NCI-H69 (cell line): ENCODE measurements at regions not wholly inside any gene's neighbourhood (a gene's known extent, or its start where the extent isn't known, plus 50 kb on each side); places are given as distances from the start of the nearest gene placed in this dataset.

Source experiments
- DNase-seq: peaks from one replicate; lab custom pipeline; 2025; lab: John Stamatoyannopoulos, UW

DNA sequence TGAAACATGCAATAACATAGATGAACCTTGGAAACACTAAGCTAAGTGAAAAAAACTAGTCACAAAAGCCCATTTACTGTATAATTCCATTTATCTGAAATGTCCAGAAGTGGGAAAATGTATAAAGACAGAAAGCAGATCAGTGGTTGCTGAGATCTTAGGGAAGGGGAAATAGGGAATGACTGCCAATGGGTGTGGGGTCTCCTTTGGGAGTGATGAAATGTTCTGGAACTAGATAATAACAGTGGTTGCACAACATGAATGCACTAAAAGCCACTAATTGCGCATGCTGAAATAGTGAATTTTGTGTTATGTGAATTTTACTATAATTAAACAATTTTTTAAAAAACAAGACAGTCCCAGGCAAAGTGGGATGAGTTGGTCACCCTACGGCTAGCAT is 472.8 kb downstream of the CCDC171 start:
- DNase-seq, result no peak

DNA sequence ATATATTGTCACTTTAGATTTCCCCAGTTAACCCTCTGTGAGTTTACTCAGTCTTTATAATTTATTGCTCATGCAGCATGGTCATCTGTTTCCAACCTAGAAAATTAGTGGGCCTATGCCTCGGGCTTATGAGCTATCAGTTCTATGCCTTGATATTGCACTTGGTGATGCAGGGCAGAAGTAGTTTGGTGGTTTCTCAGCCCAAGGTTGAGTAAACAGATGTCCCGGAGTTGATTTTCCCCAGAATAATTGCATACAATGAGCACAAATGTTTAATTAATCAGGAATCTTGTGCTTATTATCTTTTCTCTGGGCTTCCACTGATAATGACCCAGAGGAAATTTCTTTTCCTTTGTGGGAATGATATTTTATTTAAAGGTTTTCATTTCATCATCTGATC is 474.0 kb downstream of the CCDC171 start:
- no peak for DNase-seq

GRCh38 chr9:16028548-16028947 is 475.7 kb downstream of the CCDC171 start:
- DNase-seq, result no peak

GRCh38 chr9:16029046-16029615 is 476.3 kb downstream of the CCDC171 start:
- no peak for DNase-seq

GRCh38 chr9:16029796-16030363 is 477.0 kb downstream of the CCDC171 start:
- DNase-seq, result no peak

GRCh38 chr9:16030528-16031185 is 477.8 kb downstream of the CCDC171 start:
- peak; percentile 29 for DNase-seq

- DNase-seq, result no peak
Measured at GRCh38 chr9:16031486-16031885, 478.6 kb downstream of the CCDC171 start.

- DNase-seq, result no peak
Measured at GRCh38 chr9:16031971-16032370, 479.1 kb downstream of the CCDC171 start.

DNA sequence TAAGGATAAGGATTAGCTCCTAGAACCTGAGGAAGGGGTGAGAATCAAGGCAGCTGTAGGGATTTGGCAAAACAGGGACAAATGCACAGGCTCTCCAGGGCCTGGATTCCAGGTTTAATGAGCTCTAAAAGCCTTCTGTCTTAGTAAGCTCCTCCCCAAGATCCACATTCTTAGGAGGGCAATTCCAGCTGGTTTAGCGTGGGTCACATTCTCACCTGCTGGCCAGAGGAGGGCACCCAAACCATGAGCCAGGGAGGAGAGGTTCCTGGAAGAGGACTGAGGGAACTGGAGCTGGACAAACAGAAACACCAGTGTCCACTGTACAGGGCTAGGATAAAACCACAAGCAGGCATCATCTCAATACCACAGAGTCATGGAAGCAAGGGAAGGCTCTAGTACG is 480.0 kb downstream of the CCDC171 start:
- DNase-seq, result no peak

- no peak for DNase-seq
Measured at GRCh38 chr9:16033253-16033652, 480.4 kb downstream of the CCDC171 start.

DNA sequence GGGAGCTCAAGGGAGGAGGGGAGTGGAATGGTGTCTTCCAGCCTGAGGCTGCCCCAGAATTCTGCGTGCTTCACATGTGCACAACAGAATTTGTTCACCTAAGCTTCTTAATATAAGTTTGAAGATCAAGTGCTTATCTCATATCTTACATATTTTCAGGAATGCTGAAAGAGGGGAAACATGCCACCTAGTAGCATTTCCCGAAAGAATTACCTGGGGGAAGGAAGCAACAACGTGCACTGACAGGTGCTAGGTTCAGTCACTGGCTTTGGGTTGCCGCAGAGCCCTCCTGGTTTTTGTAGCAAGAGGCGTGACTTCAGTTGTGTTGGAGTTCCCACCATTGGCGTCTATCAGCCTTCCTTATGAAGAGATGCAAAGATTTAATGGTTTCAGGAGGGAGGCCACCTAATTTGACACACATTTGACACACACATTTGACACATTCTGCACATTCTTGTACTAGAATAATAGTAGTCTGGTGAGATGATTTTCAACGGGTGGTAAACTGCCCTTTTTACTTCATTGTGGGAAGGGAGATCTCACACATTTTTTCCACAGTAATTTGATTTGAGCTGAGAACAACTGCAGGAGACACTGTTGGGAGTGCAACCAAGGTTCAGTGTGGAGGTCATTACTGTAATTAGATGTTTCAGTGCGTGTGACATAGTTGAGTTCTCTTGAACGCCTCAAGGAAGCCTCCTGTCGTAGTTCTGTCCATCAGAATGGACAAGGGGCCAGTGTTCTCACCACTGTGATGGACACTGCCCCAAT is 481.3 kb downstream of the CCDC171 start:
- DNase-seq, result no peak

- DNase-seq, result peak; percentile 67
Measured at GRCh38 chr9:16039218-16039987, 486.6 kb downstream of the CCDC171 start.

- no peak for DNase-seq
Measured at GRCh38 chr9:16039988-16040761, 487.3 kb downstream of the CCDC171 start.

DNA sequence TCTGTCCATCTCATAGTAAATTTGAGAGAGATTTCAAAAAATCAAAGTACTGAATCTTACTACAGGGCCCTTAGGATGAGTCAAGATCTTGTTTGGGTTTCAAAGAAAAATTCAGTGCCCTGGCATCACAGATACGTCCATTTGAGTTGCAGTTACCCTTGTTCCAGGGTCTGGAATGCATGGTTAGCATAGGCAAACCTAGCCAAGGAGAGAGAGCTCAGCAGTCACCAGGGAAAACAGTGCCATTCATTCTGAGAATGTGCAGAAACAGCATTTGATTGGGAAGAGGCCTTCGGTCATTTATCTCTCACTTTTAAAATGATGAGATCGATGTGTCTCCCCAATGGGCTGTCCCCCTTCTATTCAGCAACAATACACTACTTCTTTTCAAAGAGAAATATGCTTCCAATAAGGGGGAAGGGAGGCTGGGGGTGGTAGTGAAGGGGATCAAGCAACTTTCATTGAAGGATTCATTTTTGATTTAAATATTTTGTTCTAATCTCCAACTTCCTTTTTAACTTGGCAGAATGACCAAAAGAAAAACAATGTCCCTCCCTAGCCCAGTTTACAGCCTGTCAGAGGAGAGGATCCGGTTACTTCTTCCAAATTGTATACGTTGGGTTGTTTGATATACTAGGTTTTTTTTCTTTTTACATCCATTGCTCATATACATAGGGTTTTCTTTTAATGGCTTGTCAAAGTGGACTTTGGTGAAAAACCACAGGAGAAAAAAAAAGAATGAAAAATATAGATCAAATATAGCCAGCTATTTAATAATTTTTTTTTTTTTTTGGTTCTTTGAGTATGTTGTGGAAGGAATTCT is 491.1 kb downstream of the CCDC171 start:
- no peak for DNase-seq

- DNase-seq, result no peak
Measured at GRCh38 chr9:16044579-16044881, 491.7 kb downstream of the CCDC171 start.

DNA sequence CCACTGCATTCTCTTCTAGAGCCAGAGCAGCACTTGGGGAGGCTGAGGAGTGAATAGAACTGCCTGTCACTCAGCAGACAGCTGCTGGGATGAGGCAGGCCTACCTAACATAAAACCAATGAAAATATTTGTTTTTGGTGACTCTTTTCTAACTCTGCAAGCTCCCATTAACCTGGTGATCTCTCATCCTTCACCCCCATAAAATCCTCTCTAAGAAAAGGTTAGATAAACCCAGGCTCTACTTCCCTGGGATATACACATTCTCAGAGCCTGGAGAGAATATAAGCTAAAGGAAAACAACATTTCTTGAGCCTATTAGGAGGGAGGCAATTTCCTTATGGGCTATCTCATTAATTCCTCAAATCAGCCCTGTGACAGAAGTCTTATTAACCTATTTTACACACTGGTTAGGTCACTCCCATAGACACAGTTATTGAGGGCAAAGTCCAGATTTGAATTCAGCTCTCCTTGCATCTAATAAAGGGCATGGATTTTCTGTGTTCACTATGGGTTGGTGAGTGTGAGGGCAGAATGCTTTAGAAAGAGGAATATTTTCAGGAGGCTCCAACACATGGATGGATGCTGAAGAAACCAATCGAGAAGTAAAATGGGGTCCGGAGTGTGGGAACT is 492.9 kb downstream of the CCDC171 start:
- DNase-seq, result no peak

DNA sequence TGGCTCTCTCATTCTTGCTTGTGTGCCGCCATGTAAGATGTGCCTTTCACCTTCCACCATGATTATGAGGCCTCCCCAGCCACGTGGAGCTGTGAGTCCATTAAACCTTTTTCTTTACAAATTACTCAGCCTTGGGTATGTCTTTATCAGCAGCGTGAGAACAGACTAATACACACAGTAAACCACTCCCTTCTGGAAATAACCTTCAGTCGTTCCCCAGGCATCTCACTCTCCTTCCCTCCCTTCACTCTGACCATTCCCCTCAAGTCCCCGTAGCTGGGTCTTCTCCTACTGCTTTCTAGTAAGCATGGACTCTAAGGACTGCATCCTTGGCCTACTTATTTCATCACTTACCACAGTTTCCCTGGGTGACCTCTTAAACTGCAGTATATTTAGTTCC is 493.9 kb downstream of the CCDC171 start:
- no peak for DNase-seq

GRCh38 chr9:16048129-16048528 is 495.3 kb downstream of the CCDC171 start:
- DNase-seq, result no peak

DNA sequence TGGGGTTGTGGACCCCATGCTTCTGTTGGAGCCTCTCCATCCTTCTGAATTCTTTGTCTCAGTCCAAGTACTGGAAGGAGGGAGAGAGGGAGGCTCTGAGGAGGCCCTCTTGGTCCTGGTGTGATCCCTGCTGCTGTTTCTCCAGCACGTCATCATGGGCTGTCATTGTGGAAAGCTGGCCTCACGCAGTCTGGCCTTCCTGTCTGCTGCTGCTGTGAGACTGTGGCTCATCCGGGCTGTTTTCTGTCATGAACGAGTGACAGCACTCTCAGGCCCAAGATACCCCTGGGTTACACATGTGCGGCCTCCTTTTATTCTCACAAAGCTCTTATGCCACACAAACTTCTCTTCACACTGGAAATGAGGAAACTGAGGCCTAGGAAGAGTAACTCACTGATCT is 499.3 kb downstream of the CCDC171 start:
- DNase-seq, result no peak
